H1 (cell line): ENCODE measurements at regions not wholly inside any gene's neighbourhood (a gene's known extent, or its start where the extent isn't known, plus 50 kb on each side); places are given as distances from the start of the nearest gene placed in this dataset.

Experiments used
- CTCF ChIA-PET: fragments of 300-600 bp; sonication (Branson Sonifier 250); formaldehyde crosslinking; loops from one replicate; lab custom pipeline; 2021; ENCODE audit not compliant: partially characterized antibody; lab: Charles Lee
- POLR2A ChIA-PET: fragments of 300-600 bp; sonication (Branson Sonifier 250); formaldehyde crosslinking; loops from one replicate; lab custom pipeline; 2021; ENCODE audit warnings: inconsistent platforms; ENCODE audit not compliant: partially characterized antibody; lab: Charles Lee
- DNase-seq, 2 experiments: peaks; one replicate each; pipeline versions ENCODE4 v3.0.0 to v3.0.0-alpha.2; 2010 to 2022; ENCODE audit warnings: low spot score in 2 of 2, low read depth in 1 of 2, mixed read lengths in 1 of 2
- FAIRE-seq: peaks from 2 replicates; lab custom pipeline; 2011; peaks lifted over from hg19 to GRCh38; lab: Jason Lieb, UNC
- H2AFZ ChIP-seq: 2 replicates; pipeline ENCODE4 v1.8.1; 2012; ENCODE audit warnings: low read length, inconsistent platforms
- H2AK5ac ChIP-seq: 2 replicates; pipeline ENCODE4 v1.6.1; 2013; ENCODE audit warnings: low read depth, low read length
- H2BK120ac ChIP-seq: replicated peaks from 2 replicates; pipeline ENCODE3; 2013; ENCODE audit warnings: low read depth, low read length, inconsistent platforms
- H2BK12ac ChIP-seq: 2 replicates; pipeline ENCODE4 v1.6.1; 2013; ENCODE audit warnings: low read depth, low read length
- H2BK15ac ChIP-seq: 2 replicates; pipeline ENCODE4 v1.6.1; 2013; ENCODE audit warnings: low read length
- H2BK20ac ChIP-seq: 2 replicates; pipeline ENCODE4 v1.6.1; 2013; ENCODE audit warnings: low read length
- H2BK5ac ChIP-seq: 2 replicates; pipeline ENCODE4 v1.6.1; 2013; ENCODE audit warnings: low read depth, low read length
- H3K14ac ChIP-seq: 2 replicates; pipeline ENCODE4 v1.6.1; 2013; ENCODE audit warnings: inconsistent platforms; ENCODE audit not compliant: insufficient read length
- H3K18ac ChIP-seq: 2 replicates; pipeline ENCODE4 v1.6.1; 2013; ENCODE audit warnings: low read length; ENCODE audit errors: extremely low read depth
- H3K23ac ChIP-seq: 2 replicates; pipeline ENCODE4 v1.6.1; 2013; ENCODE audit warnings: inconsistent platforms; ENCODE audit not compliant: insufficient read length
- H3K23me2 ChIP-seq: 2 replicates; pipeline ENCODE4 v1.6.1; 2013; ENCODE audit warnings: low read depth, low read length
- H3K27ac ChIP-seq: 2 replicates; pipeline ENCODE4 v1.6.1; 2011; ENCODE audit warnings: low read depth, low read length, inconsistent platforms
- H3K27me3 ChIP-seq, 4 experiments: replicated peaks in 1 of 4; 1 replicate in 1 of 4; 2 replicates in 3 of 4; pipeline versions ENCODE4 v1.6.1 to v1.8.1; 2011 to 2013; ENCODE audit warnings: low read length in 3 of 4, mild to moderate bottlenecking in 3 of 4, inconsistent platforms in 2 of 4, mixed read lengths in 2 of 4, moderate library complexity in 1 of 4; ENCODE audit not compliant: control insufficient read depth in 3 of 4, insufficient read depth in 3 of 4; ENCODE audit errors: extremely low read depth in 1 of 4
- H3K36me3 ChIP-seq, 4 experiments: 2 replicates each; pipeline versions ENCODE4 v1.6.1 to v1.8.1; 2011 to 2013; ENCODE audit warnings: mild to moderate bottlenecking in 4 of 4, low read length in 3 of 4, moderate library complexity in 2 of 4, control low read depth in 1 of 4, inconsistent platforms in 1 of 4; ENCODE audit not compliant: insufficient read depth in 4 of 4, control insufficient read depth in 2 of 4
- H3K4ac ChIP-seq: replicated peaks from 2 replicates; pipeline ENCODE3; 2013; ENCODE audit warnings: low read length, low read depth, mixed read lengths, inconsistent platforms; ENCODE audit not compliant: insufficient read length
- H3K4me1 ChIP-seq, 4 experiments: replicated peaks in 1 of 4; 1 replicate in 1 of 4; 2 replicates in 3 of 4; pipeline versions ENCODE4 v1.6.1 to v1.8.1; 2011 to 2013; ENCODE audit warnings: low read length in 3 of 4, inconsistent platforms in 2 of 4, mixed read lengths in 1 of 4; ENCODE audit not compliant: insufficient read depth in 4 of 4, control insufficient read depth in 3 of 4
- H3K4me2 ChIP-seq, 2 experiments: 2 replicates each; pipeline versions ENCODE4 v1.6.1 to v1.8.1; 2011 to 2013; ENCODE audit warnings: low read depth in 2 of 2, low read length in 2 of 2, control low read depth in 1 of 2, inconsistent platforms in 1 of 2, mild to moderate bottlenecking in 1 of 2; ENCODE audit not compliant: insufficient read depth in 1 of 2
- H3K4me3 ChIP-seq, 4 experiments: fragments of 200-600, 300-600 bp in 1 of 4; sonication (generic), shearing (Covaris generic), sonication (Bioruptor Twin) in 1 of 4; 2 replicates each; pipeline versions ENCODE4 v1.5.1 to v1.8.1; 2011 to 2016; ENCODE audit warnings: low read length in 4 of 4, low read depth in 3 of 4, control low read depth in 2 of 4, inconsistent platforms in 2 of 4, mild to moderate bottlenecking in 2 of 4, mixed read lengths in 1 of 4, moderate library complexity in 1 of 4; ENCODE audit not compliant: insufficient read depth in 2 of 4; ENCODE audit errors: extremely low read depth in 1 of 4
- H3K56ac ChIP-seq: replicated peaks from 2 replicates; pipeline ENCODE3; 2013; ENCODE audit warnings: low read depth, mild to moderate bottlenecking, mixed read lengths, low read length, inconsistent platforms; ENCODE audit not compliant: insufficient read length
- H3K79me1 ChIP-seq: 2 replicates; pipeline ENCODE4 v1.6.1; 2013; ENCODE audit warnings: low read depth, low read length, control low read depth
- H3K79me2 ChIP-seq, 2 experiments: 2 replicates each; pipeline versions ENCODE4 v1.6.1 to v1.8.1; 2012 to 2013; ENCODE audit warnings: low read length in 2 of 2, mild to moderate bottlenecking in 2 of 2, inconsistent platforms in 1 of 2; ENCODE audit not compliant: insufficient read depth in 2 of 2, control insufficient read depth in 1 of 2
- H3K9ac ChIP-seq, 4 experiments: replicated peaks in 1 of 4; 1 replicate in 1 of 4; 2 replicates in 3 of 4; pipeline versions ENCODE4 v1.6.1 to v1.8.1; 2011 to 2013; ENCODE audit warnings: low read depth in 3 of 4, low read length in 3 of 4, control low read depth in 2 of 4, mild to moderate bottlenecking in 2 of 4, moderate library complexity in 2 of 4, inconsistent platforms in 1 of 4; ENCODE audit errors: extremely low read depth in 1 of 4
- H3K9me3 ChIP-seq, 2 experiments: 2 replicates each; pipeline versions ENCODE4 v1.6.1 to v1.8.1; 2012 to 2013; ENCODE audit warnings: mild to moderate bottlenecking in 2 of 2, moderate library complexity in 2 of 2, control low read depth in 1 of 2, inconsistent platforms in 1 of 2, low read depth in 1 of 2, low read length in 1 of 2, mixed read lengths in 1 of 2; ENCODE audit not compliant: insufficient read depth in 2 of 2
- H4K20me1 ChIP-seq, 2 experiments: replicated peaks in 1 of 2; 2 replicates each; pipeline versions ENCODE3 to v1.8.1; 2011 to 2013; ENCODE audit warnings: inconsistent platforms in 2 of 2, low read length in 2 of 2, mild to moderate bottlenecking in 1 of 2; ENCODE audit not compliant: insufficient read depth in 2 of 2, control insufficient read depth in 1 of 2
- H4K5ac ChIP-seq: 2 replicates; pipeline ENCODE4 v1.6.1; 2013; ENCODE audit warnings: low read length, low read depth, mixed read lengths, inconsistent platforms; ENCODE audit not compliant: insufficient read length
- H4K8ac ChIP-seq: 2 replicates; pipeline ENCODE4 v1.8.0; 2013; ENCODE audit warnings: mild to moderate bottlenecking, moderate library complexity, low read length, inconsistent platforms; ENCODE audit not compliant: insufficient read depth; ENCODE audit errors: extremely low read depth
- H4K91ac ChIP-seq: replicated peaks from 2 replicates; pipeline ENCODE3; 2013; ENCODE audit warnings: low read length, mixed read lengths, inconsistent platforms; ENCODE audit not compliant: insufficient read length
- KDM1A ChIP-seq: fragments of 200-600, 300-600 bp; sonication (generic); IDR thresholded peaks from 2 replicates; pipeline ENCODE4 v1.7.1; 2016; ENCODE audit warnings: mild to moderate bottlenecking, low read length, borderline replicate concordance
- POLR2AphosphoS5 ChIP-seq: IDR thresholded peaks from 2 replicates; pipeline ENCODE4 v1.6.1; 2011; ENCODE audit warnings: low read depth, low read length
- WGBS, 2 experiments: shearing (Covaris generic) in 1 of 2; methylation state at CpG; one replicate each; pipeline versions ENCODE4 v1.1.6 to v1.1.7; 2013 to 2015; ENCODE audit warnings: low lambda C conversion rate in 2 of 2, mixed read lengths in 2 of 2, inconsistent platforms in 1 of 2, low coverage in 1 of 2, missing lambda C conversion rate in 1 of 2; ENCODE audit not compliant: insufficient replicate concordance in 2 of 2, insufficient coverage in 1 of 2, insufficient read length in 1 of 2; ENCODE audit errors: extremely low coverage in 1 of 2, missing lambda C conversion rate in 1 of 2; 5-methylcytosine and 5-hydroxymethylcytosine counted together

DNA sequence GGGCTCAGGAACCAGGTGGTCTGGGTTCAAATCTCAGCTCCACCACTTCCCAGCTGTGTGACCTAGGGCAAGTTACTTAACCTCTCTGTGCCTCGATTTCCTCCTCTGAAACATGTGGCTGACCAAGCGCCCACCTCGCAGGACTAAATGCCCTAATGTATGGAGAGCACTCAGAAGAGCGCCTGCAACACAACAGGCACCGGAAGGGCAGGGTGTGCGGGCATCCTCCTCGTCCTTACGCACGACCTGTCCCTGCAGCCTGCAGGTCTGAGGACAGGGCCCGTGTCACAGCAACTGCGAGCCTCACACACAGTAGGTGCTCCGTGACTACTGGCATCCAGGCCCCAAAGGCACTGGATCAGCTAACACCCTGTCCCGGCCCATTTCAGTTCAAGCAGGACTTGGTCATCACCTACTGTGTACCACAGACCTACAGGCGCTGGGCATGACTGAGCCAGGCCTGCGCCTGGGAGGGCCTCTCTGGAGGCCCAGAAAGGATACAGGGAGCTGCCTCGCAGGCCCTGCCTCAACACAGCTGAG, 131.5 kb downstream of the NCOR2 start:
- no peak overlapping the region; the same call in 1 of the 2 replicates for H2AK5ac ChIP-seq
- POLR2A ChIA-PET: interaction anchor here (0.6 to 1.3 kb wide), 2 partner anchors 25 to 45 kb away, joined by 3 read pairs; no protein-coding TSS in a partner anchor

More for the DNA sequence above, 131.5 kb downstream of the NCOR2 start:
- Histone ChIP-seq H4K20me1 (peaks cover 2 to 10% of the 10 kb centered on the region in 2 experiments), H3K14ac (no peak overlapping the region), H3K4me3 (no peak overlapping the region), H3K56ac (no peak overlapping the region), H2BK5ac (0 out of 2 replicates have a peak overlapping the region, but pooled peaks have one; percentile 93), H3K4me1 (peaks cover 5 to 32% (median 22%) of the 10 kb centered on the region in 4 experiments), H4K8ac (peak overlapping the region; percentile 53), H3K79me2 (peaks cover 0 to 9% of the 10 kb centered on the region in 2 experiments; a peak in 1 of 4 replicates), H3K9me3 (no peaks in the 10 kb centered on the region), H4K91ac (no peak overlapping the region), H2BK12ac (no peak overlapping the region), H2AFZ (no peak overlapping the region), H3K18ac (no peak overlapping the region), H2BK120ac (no peak overlapping the region), H3K4ac (peak overlapping the region; percentile 51), H4K5ac (no peak overlapping the region), H3K36me3 (peaks cover 0 to 11% (median under 1%) of the 10 kb centered on the region in 4 experiments; a peak in 5 of 8 replicates), H3K27me3 (no peaks in the 10 kb centered on the region), H3K9ac (no peak overlapping the region), H3K23me2 (peaks cover 2% of the 10 kb centered on the region; the same call in 1 of the 2 replicates), H3K79me1 (peaks cover 22% of the 10 kb centered on the region), H2BK15ac (no peak overlapping the region), H2BK20ac (no peak overlapping the region), H3K23ac (no peak overlapping the region), H3K4me2 (no peak overlapping the region), H3K27ac (no peak overlapping the region)
- WGBS, 2 experiments: 94% methylated on average over 16 of the region's 16 CpGs; no CpG with 5 or more reads in 1 of the 2 experiments
- CTCF ChIA-PET: interaction anchor here (0.6 to 2.0 kb wide), 7 partner anchors 27 to 247 kb away, joined by 3 to 8 read pairs (median 3); no protein-coding TSS in a partner anchor
- DNase-seq (no peak), FAIRE-seq (no peak)
- TF ChIP-seq KDM1A (peak; percentile 80; the same call in 1 of the 2 replicates), POLR2AphosphoS5 (no peak)
